Uterus (tissue), 2 donors: ENCODE measurements at regions not wholly inside any gene's neighbourhood (a gene's known extent, or its start where the extent isn't known, plus 50 kb on each side); places are given as distances from the start of the nearest gene placed in this dataset.

Experiments
- POLR2A ChIP-seq, 2 donors: fragments of 450-650 bp; IDR thresholded peaks; one replicate each; pipeline ENCODE4 v1.6.1; 2016; ENCODE audit warnings: antibody characterized with exemption in 2 of 2, mild to moderate bottlenecking in 1 of 2, moderate library complexity in 1 of 2
- TF ChIP-seq, protein P1 (sequence below), 4 experiments: fragments of 200-600 bp in 2 of 4; fragments of 450-650 bp in 2 of 4; sonication (generic) in 2 of 4; IDR thresholded peaks; one replicate each; pipeline ENCODE4 v1.5.1; 2016 to 2019; ENCODE audit warnings: antibody characterized with exemption in 4 of 4, mild to moderate bottlenecking in 2 of 4, moderate library complexity in 1 of 4

GRCh38 chr2:111239107-111239506, 118.4 kb downstream of the BCL2L11 start:
- TF ChIP-seq, protein P1, sequence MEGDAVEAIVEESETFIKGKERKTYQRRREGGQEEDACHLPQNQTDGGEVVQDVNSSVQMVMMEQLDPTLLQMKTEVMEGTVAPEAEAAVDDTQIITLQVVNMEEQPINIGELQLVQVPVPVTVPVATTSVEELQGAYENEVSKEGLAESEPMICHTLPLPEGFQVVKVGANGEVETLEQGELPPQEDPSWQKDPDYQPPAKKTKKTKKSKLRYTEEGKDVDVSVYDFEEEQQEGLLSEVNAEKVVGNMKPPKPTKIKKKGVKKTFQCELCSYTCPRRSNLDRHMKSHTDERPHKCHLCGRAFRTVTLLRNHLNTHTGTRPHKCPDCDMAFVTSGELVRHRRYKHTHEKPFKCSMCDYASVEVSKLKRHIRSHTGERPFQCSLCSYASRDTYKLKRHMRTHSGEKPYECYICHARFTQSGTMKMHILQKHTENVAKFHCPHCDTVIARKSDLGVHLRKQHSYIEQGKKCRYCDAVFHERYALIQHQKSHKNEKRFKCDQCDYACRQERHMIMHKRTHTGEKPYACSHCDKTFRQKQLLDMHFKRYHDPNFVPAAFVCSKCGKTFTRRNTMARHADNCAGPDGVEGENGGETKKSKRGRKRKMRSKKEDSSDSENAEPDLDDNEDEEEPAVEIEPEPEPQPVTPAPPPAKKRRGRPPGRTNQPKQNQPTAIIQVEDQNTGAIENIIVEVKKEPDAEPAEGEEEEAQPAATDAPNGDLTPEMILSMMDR (IDR thresholded peaks at IDR 0.05): no peak
- TF ChIP-seq POLR2A (IDR thresholded peaks at IDR 0.05): no peak
